ENCODE measurements at regions not wholly inside any gene's neighbourhood (a gene's known extent, or its start where the extent isn't known, plus 50 kb on each side); places are given as distances from the start of the nearest gene placed in this dataset.

- TF ChIP-seq CTCF (IDR thresholded peaks at IDR 0.05; ENCODE audit: control insufficient read depth, insufficient read depth, low read depth, low read length, missing control alignments) = peak; percentile 97
- H3K4me3 ChIP-seq (ENCODE audit: control insufficient read depth, low read depth, low read length) = no peak overlapping the region
- DNase-seq (ENCODE audit: low read depth) = no peak
These were observed 82.7 kb downstream of the NOC3L start for GRCh38 chr10:94279835-94280709.

GRCh38 chr10:94281654-94282053, 81.1 kb downstream of the NOC3L start:
- no peak for TF ChIP-seq CTCF (IDR thresholded peaks at IDR 0.05; ENCODE audit: control insufficient read depth, insufficient read depth, low read depth, low read length, missing control alignments)
- no peak for DNase-seq (ENCODE audit: low read depth)
- H3K4me3 ChIP-seq (ENCODE audit: control insufficient read depth, low read depth, low read length) = no peak overlapping the region

- no peak for DNase-seq (ENCODE audit: low read depth)
- no peak overlapping the region for H3K4me3 ChIP-seq (ENCODE audit: control insufficient read depth, low read depth, low read length)
- TF ChIP-seq CTCF (IDR thresholded peaks at IDR 0.05; ENCODE audit: control insufficient read depth, insufficient read depth, low read depth, low read length, missing control alignments) = no peak
These were observed 80.4 kb downstream of the NOC3L start for GRCh38 chr10:94282369-94282768.
